ENCODE measurements at regions not wholly inside any gene's neighbourhood (a gene's known extent, or its start where the extent isn't known, plus 50 kb on each side); places are given as distances from the start of the nearest gene placed in this dataset.

DNA sequence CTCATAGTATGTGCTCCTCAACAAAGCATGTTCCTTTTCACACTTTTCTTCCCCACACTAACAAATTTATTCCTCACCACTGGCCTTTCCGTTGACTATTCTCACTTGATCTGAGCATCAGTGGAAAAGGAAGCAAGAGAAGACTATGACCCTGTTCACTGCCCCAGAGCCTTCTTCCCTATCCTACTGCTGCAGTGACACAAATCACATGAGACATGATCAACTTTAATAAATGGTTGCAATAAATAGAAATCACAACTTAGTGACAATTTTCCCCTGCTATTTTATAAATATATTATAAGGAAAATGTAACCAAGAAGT is 438.7 kb upstream of the SOX9 start:
- DNase-seq, result no peak

DNA sequence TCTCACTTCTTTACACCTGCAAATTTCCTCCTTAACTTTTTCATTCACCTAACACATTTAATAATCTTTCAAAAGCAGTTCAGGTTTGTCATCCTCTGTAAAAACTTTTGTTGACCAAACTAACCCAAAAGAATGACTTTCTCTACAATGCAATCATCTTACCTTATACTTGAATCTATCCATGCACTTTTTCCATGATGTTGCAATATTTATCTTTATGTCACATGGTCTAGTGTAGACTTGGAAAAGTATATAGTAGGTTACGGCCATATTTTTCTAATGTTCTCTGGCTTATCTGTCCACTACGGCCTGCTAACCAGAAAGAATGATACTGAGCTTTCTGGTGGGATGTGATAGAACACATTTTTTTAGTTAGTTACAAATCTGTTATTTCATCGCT is 431.0 kb upstream of the SOX9 start:
- no peak for DNase-seq

DNA sequence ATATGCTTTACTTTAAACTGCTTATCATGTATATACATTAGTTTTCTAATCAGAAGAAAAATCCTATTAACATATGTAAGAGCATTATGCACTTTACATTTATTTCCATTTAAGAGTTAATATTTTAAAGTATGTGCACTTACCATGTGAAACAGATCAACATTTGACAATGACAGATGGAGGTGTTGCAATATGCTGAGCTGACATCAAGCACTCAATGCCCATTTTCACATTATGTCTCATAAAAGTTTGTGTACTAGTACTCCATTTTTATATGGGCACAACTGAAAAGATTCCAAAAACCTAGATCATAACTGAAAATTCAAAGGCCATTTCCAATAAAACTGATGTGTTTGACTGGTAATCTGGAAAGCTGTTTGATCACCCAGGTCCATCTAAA is 420.9 kb upstream of the SOX9 start:
- no peak for DNase-seq

DNA sequence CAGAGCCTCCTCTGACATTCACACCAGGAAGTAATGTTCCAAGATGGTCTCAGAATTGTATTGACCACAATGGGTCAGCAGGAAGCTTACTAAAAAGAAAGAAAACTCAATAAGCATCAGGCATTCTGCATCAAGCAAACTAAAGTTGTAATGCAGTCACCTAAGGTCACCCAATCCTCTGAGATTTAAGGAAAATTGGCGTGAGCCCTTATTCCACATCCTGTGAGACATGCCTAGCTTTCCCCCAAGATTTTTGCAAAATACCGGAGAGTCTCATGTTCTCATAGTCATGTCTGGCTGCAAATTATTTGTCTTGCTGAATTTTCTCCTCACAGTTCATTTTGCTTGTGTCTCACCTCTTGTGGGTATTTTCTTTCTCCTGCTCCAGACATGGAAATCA is 417.1 kb upstream of the SOX9 start:
- DNase-seq, result no peak

DNA sequence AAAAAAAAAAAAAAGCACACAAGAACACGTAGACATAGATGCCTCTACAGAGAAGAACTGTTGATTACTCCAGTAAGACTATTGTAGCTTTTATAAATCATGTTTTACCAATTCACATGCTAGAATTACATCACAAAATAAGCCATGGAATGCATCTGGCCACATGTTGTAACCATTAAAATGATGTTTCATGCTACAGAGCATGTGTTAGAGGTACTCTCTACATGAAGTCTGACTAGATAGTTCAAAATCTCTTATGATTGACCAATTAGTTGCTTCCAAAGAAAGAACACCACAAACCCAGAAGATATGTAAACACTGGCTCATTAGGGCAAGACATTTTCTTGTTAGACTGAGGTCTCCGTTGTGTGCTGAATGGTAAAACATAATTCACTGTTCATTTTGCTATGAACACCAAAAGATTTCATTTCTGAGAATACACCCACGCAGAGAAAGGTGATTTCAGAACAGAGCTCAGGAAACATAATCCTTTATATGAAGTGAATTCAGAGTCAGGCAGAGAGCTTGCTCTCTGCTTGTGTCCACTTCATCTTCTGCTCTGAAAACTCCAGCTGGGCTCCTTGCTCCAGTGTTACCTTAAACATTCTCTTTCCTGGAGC is 411.4 kb upstream of the SOX9 start:
- DNase-seq, result peak; percentile 88

DNA sequence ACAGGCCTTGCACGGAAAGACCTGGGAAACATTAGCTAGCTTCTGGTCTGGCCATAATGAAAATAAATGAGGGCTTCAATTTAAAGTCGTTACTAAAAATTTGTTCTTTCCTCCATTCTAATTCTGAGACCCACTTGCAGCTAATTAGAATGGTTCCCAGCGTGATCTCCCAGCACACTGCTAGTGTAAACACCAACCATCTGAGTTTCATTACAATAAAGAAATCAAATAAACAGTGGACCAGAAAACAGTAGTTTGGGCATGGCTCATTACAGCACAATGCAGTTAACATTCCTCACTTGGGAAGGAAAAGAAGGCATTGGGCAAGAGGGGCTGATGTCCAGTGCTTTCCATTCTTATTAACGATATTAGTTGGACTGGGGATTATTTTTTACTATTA is 410.9 kb upstream of the SOX9 start:
- peak; percentile 88 for DNase-seq

DNA sequence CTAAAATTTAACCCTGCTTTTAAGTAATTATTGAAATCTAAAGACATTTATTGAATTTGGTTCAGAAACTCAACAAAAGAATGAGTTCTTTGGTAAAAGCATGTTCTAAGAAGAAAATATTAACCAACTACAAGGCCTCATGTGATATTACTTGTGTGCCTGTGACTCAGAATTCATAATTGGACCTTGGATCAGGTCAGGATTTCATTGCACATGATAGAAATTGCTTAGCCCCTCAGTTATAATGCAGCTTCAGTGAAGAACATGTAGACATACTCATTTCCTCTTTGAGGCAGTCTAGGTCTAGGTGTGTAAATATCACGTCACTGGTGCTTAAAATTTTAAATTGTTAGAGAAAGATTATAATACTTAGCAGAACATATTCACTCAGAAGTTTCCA is 410.0 kb upstream of the SOX9 start:
- peak; percentile 24 for DNase-seq

DNA sequence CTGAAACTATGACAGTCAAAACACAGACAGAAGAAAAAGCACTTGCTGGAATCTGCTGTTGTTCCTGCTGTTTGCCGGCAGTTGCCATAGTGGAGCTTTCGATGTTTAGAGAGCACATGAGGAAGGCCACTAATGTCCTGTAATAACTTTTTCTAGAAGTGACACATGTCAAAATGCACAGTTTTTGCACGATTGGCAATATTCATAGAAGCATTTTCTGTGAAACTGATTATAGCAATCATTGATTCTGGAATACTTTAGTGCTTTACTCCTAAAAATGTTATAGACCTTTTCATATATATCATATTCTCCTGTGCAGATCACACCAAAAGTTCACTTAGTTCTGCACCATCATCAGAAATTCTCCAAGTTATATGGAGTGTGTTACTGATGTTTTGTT is 407.0 kb upstream of the SOX9 start:
- no peak for DNase-seq

DNA sequence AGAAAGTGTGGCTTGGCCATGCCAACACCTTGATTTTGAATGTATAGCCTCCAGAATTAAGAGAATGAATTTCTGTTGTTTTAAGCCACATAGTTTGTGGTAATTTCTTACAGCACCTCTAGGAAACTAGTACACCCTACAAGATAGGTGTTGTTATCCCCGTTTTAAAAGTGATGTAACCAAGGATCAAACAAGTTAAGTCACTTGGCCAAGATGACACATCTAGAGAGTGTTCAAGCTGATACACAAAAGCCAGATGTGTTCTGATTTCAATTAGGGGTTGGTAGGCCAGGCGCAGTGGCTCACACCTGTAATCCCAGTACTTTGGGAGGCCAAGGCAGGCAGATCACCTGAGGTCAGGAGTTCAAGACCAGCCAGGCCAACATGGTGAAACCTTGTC is 396.5 kb upstream of the SOX9 start:
- DNase-seq, result no peak

DNA sequence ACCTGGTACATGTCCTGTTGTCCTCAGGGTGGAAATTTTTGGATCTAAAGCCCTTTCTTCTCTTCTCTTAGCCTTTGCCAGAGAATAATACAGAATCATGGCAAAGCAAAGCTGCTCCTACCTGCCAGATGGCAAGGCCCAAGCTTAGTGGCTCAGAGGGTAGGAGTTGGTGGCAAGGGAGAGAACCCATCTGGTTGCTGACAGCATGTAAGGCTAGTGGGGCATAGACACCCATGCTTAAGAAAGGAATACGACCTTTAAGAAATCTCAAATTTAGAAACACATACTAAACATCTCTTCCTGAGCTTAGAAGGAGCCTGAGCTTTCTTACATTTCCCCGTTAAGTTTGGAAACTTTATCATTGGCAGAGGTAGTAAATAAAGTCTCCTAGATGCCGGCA is 395.0 kb upstream of the SOX9 start:
- DNase-seq, result no peak

DNA sequence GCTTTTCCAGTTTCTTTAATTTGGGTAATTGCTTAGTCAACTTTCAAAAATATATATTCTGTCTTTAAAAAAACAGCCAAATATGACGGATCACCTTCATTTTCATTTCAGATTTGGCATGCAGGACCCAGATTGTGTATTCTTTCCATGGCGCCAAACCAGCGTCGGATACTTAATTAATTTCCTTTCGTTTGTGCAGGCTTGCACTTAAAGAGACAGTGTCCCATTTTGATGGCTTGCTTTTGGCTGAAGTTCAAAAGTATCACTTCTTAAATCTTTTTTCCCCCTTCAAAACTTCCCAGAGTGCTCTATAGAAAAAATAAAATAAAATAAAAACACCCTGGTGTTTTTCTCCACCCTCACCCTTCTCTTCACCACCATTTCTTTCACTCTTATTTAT is 394.5 kb upstream of the SOX9 start:
- DNase-seq, result peak; percentile 28

DNA sequence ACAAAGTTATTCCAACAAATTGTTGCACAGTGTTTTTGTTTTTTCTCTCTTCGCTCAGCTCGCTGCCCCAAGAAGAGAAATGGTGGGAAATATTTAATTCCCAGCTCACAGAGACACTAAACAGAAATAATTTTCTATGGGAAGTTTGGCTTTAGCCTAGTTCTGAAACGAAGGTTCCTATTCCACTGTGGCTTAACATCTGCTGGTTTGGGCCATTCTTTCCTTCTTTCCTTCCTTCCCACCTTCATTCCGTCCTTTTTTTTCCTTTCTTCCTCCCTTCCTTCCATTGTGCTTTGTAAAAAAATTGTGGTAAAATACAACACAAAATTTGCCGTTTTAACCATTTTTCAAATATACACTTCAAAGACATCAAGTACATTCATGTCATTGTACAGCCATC is 393.5 kb upstream of the SOX9 start:
- DNase-seq, result no peak

DNA sequence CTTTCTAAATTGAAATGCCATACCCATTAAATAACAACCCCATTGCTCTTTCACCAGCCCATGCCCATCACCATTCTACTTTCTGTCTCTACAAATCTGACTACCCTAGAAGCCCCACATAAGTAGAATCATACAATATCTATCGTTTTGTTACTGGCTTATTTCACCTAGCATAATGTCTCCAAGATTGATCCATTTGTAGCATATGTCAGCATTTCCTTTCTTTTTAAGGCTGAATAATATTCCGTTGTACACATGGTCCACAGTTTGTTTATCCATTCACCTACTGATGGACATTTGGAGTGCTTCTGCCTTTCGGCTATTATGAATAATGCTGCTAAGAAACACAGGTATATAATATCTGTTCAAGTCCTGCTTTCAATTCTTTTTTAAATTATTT is 393.1 kb upstream of the SOX9 start:
- no peak for DNase-seq

DNA sequence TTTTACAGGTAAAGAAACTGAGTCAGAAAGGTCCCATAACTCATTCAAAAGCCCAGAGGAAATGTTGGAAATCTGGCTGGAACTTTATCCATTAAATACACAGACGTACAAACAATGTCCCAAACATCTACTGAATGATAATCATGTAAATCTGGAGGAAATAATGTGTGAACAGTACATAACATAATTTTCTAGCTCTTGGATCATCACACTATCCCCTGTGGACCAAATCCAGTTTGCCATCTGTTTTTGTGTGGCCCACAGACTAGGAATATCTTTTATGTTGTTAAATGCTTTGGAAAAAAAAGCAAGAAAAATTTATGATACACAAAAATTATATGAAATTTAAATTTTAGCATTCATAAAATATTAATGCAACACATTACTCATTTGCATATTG is 389.9 kb upstream of the SOX9 start:
- DNase-seq, result no peak

DNA sequence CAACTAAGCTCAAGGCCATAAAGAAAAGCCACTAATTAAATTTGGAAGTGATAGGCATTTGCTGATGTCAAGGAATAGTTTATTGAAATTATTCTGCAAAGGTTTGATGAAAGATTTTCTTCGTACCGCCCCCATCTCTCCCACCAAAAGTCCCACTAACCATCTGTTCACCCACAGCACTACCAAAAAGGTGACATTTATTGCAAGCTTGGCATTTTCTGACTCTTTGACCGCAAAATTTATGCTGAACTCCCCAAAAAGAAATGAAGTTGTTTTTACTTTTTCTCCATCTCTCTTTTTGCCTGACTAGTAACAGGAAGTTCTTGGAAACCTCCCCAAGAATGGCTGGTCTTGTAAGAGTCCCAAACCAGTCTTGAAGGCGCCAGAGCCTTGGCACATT is 384.9 kb upstream of the SOX9 start:
- DNase-seq, result no peak

DNA sequence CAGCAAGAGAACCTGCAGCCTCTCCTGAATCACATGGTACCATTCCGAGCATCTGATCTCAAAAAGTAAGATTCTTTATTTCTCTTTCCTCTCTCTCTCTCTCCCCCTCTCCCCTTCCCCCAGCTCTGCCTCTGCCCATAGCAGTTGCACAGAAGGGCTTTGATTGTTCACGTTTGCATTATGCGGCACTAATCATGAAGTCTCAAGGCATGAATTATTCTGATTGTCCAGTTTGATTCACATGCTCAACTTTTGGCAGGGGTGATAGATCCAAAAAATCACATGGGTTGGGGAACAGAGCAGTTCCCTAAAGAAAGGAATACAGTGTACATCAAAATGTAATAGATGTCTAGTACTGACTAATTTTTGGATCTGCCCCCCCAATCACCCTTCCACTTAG is 380.0 kb upstream of the SOX9 start:
- no peak for DNase-seq

DNA sequence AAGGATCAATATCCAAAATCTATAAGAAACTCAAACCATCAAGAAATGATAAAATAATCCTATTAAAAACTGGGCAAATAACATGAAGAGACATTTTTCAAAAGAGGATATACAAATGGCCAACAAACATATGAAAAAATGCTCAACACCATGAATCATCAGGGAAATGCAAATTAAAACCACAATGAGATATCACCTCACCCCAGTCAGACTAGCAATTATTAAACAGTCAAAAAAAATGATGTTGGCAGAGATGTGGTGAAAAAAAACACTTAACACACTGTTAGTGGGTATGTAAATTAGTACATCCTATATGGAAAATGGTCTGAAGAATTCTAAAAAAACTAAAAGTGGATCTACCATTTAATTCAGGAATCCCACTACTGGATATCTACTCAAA is 379.0 kb upstream of the SOX9 start:
- DNase-seq, result no peak

DNA sequence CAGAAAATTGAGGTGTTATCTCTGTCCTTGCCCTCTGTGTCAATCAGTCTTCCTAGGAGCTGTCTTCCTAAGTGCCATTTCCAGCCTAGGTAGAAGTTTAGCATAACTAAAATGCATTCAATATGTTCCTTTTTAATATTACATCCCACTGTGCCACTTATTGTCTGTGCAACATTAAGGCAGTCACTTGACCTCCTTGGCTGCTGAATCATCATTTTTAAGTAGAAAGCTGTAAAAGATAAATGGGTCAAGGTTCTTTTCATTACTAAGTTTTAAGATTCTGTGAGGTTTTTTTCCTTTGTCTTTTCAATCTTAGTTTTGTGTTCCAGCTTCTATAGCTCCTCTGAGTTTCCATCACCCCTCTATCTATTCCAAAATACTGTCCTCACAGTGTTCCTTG is 371.9 kb upstream of the SOX9 start:
- DNase-seq, result no peak

DNA sequence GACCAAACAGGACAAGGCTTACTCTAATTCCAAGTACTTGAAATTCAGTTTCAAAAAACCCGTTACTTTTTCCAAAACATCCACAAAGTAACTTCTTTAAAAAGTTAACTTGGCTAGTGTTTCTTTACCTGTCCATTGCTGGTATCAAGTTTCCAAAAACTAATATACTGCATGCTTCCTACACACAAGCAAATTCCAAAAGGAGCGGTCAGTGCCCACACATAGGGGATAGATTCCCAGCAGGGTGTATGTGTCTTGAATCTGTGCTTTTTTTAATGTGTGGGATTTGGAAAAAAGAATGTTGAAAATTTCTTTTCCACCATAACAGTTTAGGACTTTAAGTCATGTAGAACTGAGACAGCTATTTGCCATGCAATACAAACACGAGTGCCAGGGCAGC is 367.8 kb upstream of the SOX9 start:
- no peak for DNase-seq

DNA sequence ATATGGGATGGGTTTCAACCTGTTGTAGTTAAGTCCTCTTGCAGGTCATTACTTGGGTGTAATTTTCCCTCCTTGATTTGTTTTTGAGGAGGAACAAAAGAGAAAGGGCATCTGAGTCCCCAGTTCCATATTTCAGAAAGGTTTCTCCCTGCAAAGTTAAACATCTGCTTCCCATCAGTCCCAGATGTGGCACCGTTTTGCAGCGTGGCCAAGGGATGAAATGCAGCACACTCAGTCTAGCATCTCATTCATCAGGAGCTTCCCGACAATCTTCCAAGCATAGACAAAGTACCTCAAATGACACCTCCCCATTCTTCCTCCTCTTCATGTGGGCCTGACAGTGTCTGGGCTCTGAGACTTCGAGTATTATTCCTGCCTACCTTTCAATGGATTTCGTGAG is 363.7 kb upstream of the SOX9 start:
- no peak for DNase-seq

DNA sequence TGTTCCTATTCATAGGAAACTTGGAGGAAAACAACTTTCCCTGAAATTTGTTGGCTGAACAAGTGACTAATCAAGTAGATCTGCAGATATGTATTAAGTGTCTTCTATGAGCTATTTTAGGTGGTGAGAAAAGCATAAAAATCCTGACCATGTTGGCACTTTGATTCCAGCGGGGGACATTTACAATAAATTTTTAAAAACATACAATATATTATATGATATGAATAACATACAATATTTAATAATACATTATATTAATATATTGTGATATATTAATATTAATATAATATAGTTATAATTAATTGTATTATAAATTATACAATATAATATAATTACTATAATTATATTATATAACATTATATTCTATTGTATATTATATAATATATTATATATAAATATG is 362.9 kb upstream of the SOX9 start:
- no peak for DNase-seq

DNA sequence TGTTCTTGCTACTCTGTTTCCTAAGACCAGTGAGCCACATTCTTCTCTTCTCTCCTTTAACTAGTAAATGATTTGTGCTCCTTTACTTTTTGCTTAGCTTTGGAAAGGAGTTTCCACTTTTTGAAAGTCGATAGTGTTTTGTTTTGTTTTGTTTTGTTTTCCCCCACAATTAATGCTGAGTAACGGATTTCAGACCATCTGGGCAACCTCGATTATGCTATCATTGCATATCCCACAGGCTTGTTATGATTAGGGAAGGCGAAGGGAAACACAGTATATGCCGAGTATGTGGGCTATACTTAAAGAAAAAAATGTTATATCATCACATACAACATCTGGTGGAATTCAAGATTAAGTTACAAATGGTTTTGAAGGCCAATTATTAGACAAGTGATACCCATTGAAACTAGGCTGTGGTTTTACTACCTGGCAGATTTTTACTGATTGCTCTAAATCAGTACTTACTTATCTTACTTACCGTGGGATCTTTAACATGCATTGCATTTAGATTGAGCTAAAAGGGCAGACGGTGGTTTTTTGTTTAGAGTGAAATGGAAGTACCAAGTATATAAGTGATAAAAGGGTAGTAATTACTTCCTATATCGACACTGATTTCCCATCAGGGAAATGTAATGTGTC is 361.3 kb upstream of the SOX9 start:
- DNase-seq, result no peak

DNA sequence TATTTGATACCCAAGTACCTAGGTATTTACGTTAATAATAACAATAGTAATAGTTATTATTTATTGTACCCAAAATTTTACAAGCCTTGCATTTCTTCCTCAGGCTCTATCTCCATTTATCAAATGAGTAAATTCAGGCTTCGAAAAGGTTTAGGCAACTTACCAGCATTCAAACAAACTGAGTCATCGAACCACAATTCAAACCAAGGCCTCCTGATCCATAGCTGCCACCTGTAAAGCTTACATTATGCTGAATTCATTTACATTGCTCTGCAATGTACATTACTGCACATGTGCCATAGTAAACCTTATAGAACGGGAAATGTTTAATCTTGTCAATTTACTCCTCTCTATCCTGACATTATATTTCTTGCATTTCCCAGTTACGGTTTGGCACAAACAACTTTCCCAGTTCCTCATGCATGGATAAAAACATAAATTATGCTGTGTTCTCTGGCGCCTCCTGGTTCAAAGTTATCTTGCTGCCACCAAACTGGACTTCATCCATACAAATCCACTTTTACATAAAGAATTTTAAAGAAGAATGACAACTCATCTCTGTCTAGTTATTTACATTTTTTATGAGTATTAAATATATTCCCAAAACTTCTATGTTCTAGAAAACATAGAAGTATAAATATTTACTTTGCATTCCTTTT is 360.6 kb upstream of the SOX9 start:
- no peak for DNase-seq

DNA sequence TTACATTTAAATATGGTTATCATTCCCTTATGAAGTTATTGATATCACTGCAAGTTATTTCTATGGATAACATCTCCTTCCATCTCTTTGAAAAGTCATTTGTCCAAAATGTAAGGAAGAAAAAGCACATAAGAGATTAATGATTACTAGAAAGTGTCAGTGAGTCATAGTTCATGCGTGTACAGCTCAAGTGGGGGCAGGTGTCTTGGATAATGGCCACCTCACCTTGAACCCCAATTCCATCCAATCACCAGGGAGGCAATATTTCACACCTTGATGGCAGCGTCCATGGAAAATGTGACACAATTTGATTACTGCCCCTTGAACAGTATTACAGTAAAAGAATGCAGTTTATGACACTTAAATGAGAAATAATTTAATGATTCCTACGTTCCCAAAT is 358.3 kb upstream of the SOX9 start:
- DNase-seq, result no peak

DNA sequence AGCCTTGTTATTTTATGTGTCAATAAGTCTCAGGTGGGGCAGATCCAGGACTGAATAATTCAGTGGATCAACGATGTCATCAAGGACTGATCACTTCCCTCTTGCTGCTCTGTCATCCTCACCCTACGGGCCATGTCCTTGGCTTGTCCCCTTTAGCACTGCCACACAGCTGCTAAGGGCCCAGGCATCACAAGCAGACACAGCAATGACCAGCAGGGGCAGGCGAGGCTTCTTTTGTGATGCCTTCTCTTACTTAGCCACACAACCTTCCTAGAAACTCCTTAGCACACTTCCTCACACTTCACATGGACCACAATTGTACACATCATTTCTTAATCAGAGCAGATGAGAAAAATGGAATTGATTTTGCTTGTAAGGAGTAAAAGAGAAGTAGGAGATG is 356.3 kb upstream of the SOX9 start:
- DNase-seq, result peak; percentile 7
